Stomach smooth muscle (tissue), 2 donors: ENCODE measurements at regions not wholly inside any gene's neighbourhood (a gene's known extent, or its start where the extent isn't known, plus 50 kb on each side); places are given as distances from the start of the nearest gene placed in this dataset.

Source experiments
- H3K27ac ChIP-seq: one replicate; pipeline ENCODE4 v1.7.0; 2013; ENCODE audit warnings: mild to moderate bottlenecking, low read length, inconsistent platforms
- H3K27me3 ChIP-seq, 2 donors: one replicate each; pipeline ENCODE4 v1.7.0; 2013; ENCODE audit warnings: low read length in 2 of 2; ENCODE audit not compliant: insufficient read depth in 2 of 2, control insufficient read depth in 1 of 2
- H3K36me3 ChIP-seq, 2 donors: one replicate each; pipeline ENCODE4 v1.7.0; 2013; ENCODE audit warnings: low read length in 2 of 2; ENCODE audit not compliant: control insufficient read depth in 2 of 2, insufficient read depth in 2 of 2
- H3K4me1 ChIP-seq: one replicate; pipeline ENCODE4 v1.7.0; 2013; ENCODE audit warnings: low read length; ENCODE audit not compliant: control insufficient read depth, insufficient read depth
- H3K4me3 ChIP-seq, 2 donors: one replicate each; pipeline ENCODE4 v1.7.0; 2013; ENCODE audit warnings: low read length in 2 of 2
- H3K9ac ChIP-seq, 2 donors: one replicate each; pipeline ENCODE4 v1.7.0; 2013; ENCODE audit warnings: low read length in 2 of 2, mild to moderate bottlenecking in 1 of 2
- H3K9me3 ChIP-seq, 2 donors: one replicate each; pipeline ENCODE4 v1.7.0; 2013; ENCODE audit warnings: low read length in 2 of 2; ENCODE audit not compliant: control insufficient read depth in 2 of 2
- donor health status: healthy.
- donor health status: Pancreatic carcinoma.

GRCh38 chr12:67370979-67371378 lies 101.8 kb downstream of the CAND1 start:
- Histone ChIP-seq H3K4me3 (no peak overlapping the region), H3K27me3 (no peaks in the 10 kb centered on the region), H3K9ac (no peak overlapping the region), H3K4me1 (no peaks in the 10 kb centered on the region), H3K9me3 (no peaks in the 10 kb centered on the region), H3K27ac (no peak overlapping the region), H3K36me3 (no peaks in the 10 kb centered on the region)

- Histone ChIP-seq H3K4me3 (no peak overlapping the region), H3K27ac (no peak overlapping the region), H3K4me1 (no peaks in the 10 kb centered on the region), H3K36me3 (no peaks in the 10 kb centered on the region), H3K27me3 (no peaks in the 10 kb centered on the region), H3K9me3 (no peaks in the 10 kb centered on the region), H3K9ac (no peak overlapping the region)
Measured at GRCh38 chr12:67377021-67377420, 107.9 kb downstream of the CAND1 start.

GRCh38 chr12:67377541-67377940 lies 108.4 kb downstream of the CAND1 start:
- Histone ChIP-seq H3K4me3 (no peak overlapping the region), H3K27me3 (no peaks in the 10 kb centered on the region), H3K9me3 (no peaks in the 10 kb centered on the region), H3K27ac (no peak overlapping the region), H3K36me3 (no peaks in the 10 kb centered on the region), H3K9ac (no peak overlapping the region), H3K4me1 (no peaks in the 10 kb centered on the region)

GRCh38 chr12:67382241-67382871 lies 113.2 kb downstream of the CAND1 start:
- no peak overlapping the region for H3K4me3 ChIP-seq
- H3K9me3 ChIP-seq, result no peaks in the 10 kb centered on the region
- no peaks in the 10 kb centered on the region for H3K27me3 ChIP-seq
- H3K4me1 ChIP-seq, result no peaks in the 10 kb centered on the region
- H3K27ac ChIP-seq, result no peak overlapping the region
- H3K36me3 ChIP-seq, result no peaks in the 10 kb centered on the region
- no peak overlapping the region for H3K9ac ChIP-seq

GRCh38 chr12:67386869-67387565 lies 117.9 kb downstream of the CAND1 start:
- H3K36me3 ChIP-seq, result no peaks in the 10 kb centered on the region
- no peaks in the 10 kb centered on the region for H3K27me3 ChIP-seq
- H3K4me1 ChIP-seq, result no peaks in the 10 kb centered on the region
- no peak overlapping the region for H3K27ac ChIP-seq
- H3K4me3 ChIP-seq, result no peak overlapping the region
- no peak overlapping the region for H3K9ac ChIP-seq
- H3K9me3 ChIP-seq, result no peaks in the 10 kb centered on the region

GRCh38 chr12:67388331-67389138 lies 119.4 kb downstream of the CAND1 start:
- H3K36me3 ChIP-seq, result no peaks in the 10 kb centered on the region
- no peak overlapping the region for H3K9ac ChIP-seq
- no peaks in the 10 kb centered on the region for H3K4me1 ChIP-seq
- H3K27ac ChIP-seq, result no peak overlapping the region
- no peaks in the 10 kb centered on the region for H3K9me3 ChIP-seq
- H3K4me3 ChIP-seq, result no peak overlapping the region
- no peaks in the 10 kb centered on the region for H3K27me3 ChIP-seq

GRCh38 chr12:67390273-67390672 lies 121.1 kb downstream of the CAND1 start:
- no peak overlapping the region for H3K4me3 ChIP-seq
- H3K9me3 ChIP-seq, result no peaks in the 10 kb centered on the region
- H3K27me3 ChIP-seq, result no peaks in the 10 kb centered on the region
- no peaks in the 10 kb centered on the region for H3K36me3 ChIP-seq
- H3K9ac ChIP-seq, result no peak overlapping the region
- H3K4me1 ChIP-seq, result no peaks in the 10 kb centered on the region
- H3K27ac ChIP-seq, result no peak overlapping the region

GRCh38 chr12:67391034-67391433 lies 121.9 kb downstream of the CAND1 start:
- H3K4me1 ChIP-seq, result no peaks in the 10 kb centered on the region
- H3K36me3 ChIP-seq, result no peaks in the 10 kb centered on the region
- no peaks in the 10 kb centered on the region for H3K9me3 ChIP-seq
- H3K4me3 ChIP-seq, result no peak overlapping the region
- H3K9ac ChIP-seq, result no peak overlapping the region
- H3K27ac ChIP-seq, result no peak overlapping the region
- H3K27me3 ChIP-seq, result no peaks in the 10 kb centered on the region

- no peaks in the 10 kb centered on the region for H3K9me3 ChIP-seq
- H3K36me3 ChIP-seq, result no peaks in the 10 kb centered on the region
- no peaks in the 10 kb centered on the region for H3K4me1 ChIP-seq
- no peak overlapping the region for H3K4me3 ChIP-seq
- H3K9ac ChIP-seq, result no peak overlapping the region
- H3K27ac ChIP-seq, result no peak overlapping the region
- no peaks in the 10 kb centered on the region for H3K27me3 ChIP-seq
Measured at GRCh38 chr12:67391656-67392055, 122.5 kb downstream of the CAND1 start.

- H3K4me1 ChIP-seq, result no peaks in the 10 kb centered on the region
- H3K4me3 ChIP-seq, result no peak overlapping the region
- no peak overlapping the region for H3K9ac ChIP-seq
- H3K27me3 ChIP-seq, result no peaks in the 10 kb centered on the region
- no peak overlapping the region for H3K27ac ChIP-seq
- no peaks in the 10 kb centered on the region for H3K9me3 ChIP-seq
- no peaks in the 10 kb centered on the region for H3K36me3 ChIP-seq
Measured at GRCh38 chr12:67394550-67394949, 125.4 kb downstream of the CAND1 start.

- no peaks in the 10 kb centered on the region for H3K4me1 ChIP-seq
- H3K27ac ChIP-seq, result no peak overlapping the region
- no peak overlapping the region for H3K4me3 ChIP-seq
- H3K9ac ChIP-seq, result no peak overlapping the region
- no peaks in the 10 kb centered on the region for H3K9me3 ChIP-seq
- H3K27me3 ChIP-seq, result no peaks in the 10 kb centered on the region
- no peaks in the 10 kb centered on the region for H3K36me3 ChIP-seq
Measured at GRCh38 chr12:67400742-67401141, 131.6 kb downstream of the CAND1 start.
